ENCODE measurements at regions not wholly inside any gene's neighbourhood (a gene's known extent, or its start where the extent isn't known, plus 50 kb on each side); places are given as distances from the start of the nearest gene placed in this dataset.

DNA sequence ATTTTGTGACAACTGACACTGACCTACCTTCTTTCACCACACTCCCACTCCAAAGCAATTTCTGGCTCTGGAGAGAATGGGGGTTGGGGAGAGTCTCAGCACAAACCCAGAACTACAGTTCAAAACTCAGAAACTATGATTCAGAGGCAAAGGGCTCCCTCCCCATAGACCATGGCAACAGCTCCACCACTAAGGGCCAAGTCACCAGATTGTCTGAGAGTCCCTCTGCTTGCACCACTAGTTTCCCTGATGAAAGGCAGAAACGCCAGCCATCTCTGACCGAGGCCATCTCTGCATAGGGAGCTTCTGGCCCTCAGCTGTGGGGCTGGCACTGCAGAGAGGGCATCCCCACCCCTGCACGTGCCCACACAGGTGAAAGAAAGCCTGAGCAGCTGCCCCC lies 112.4 kb upstream of the VSTM2B start:
- TF ChIP-seq, protein P1, sequence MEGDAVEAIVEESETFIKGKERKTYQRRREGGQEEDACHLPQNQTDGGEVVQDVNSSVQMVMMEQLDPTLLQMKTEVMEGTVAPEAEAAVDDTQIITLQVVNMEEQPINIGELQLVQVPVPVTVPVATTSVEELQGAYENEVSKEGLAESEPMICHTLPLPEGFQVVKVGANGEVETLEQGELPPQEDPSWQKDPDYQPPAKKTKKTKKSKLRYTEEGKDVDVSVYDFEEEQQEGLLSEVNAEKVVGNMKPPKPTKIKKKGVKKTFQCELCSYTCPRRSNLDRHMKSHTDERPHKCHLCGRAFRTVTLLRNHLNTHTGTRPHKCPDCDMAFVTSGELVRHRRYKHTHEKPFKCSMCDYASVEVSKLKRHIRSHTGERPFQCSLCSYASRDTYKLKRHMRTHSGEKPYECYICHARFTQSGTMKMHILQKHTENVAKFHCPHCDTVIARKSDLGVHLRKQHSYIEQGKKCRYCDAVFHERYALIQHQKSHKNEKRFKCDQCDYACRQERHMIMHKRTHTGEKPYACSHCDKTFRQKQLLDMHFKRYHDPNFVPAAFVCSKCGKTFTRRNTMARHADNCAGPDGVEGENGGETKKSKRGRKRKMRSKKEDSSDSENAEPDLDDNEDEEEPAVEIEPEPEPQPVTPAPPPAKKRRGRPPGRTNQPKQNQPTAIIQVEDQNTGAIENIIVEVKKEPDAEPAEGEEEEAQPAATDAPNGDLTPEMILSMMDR (IDR thresholded peaks at IDR 0.05): no peak
- TF ChIP-seq POLR2A (IDR thresholded peaks at IDR 0.05): no peak
- no peak for TF ChIP-seq POLR2AphosphoS5 (IDR thresholded peaks at IDR 0.05)
- TF ChIP-seq EP300 (IDR thresholded peaks at IDR 0.05): no peak
